GM12878 (cell line): ENCODE measurements at regions not wholly inside any gene's neighbourhood (a gene's known extent, or its start where the extent isn't known, plus 50 kb on each side); places are given as distances from the start of the nearest gene placed in this dataset.

Experiments
- BHLHE40 ChIP-seq, 2 experiments: fragments of 450-650 bp in 1 of 2; IDR thresholded peaks; 2 replicates each; pipeline ENCODE4 v1.6.1; 2011 to 2017; ENCODE audit warnings: low read depth in 2 of 2, borderline replicate concordance in 1 of 2, improper control_type of control experiment in 1 of 2, low read length in 1 of 2, mild to moderate bottlenecking in 1 of 2
- CREB1 ChIP-seq: IDR thresholded peaks from 2 replicates; pipeline ENCODE4 v1.6.1; 2012; ENCODE audit warnings: low read depth, mild to moderate bottlenecking, inconsistent platforms
- EZH2 ChIP-seq: IDR thresholded peaks from 2 replicates; pipeline ENCODE4 v1.6.1; 2012; ENCODE audit warnings: low read depth, mild to moderate bottlenecking, control low read depth, inconsistent platforms, low read length, borderline replicate concordance; ENCODE audit not compliant: control insufficient read depth
- HDGF ChIP-seq: fragments of 450-650 bp; IDR thresholded peaks from 2 replicates; pipeline ENCODE4 v1.6.1; 2016; ENCODE audit warnings: antibody characterized with exemption
- KAT2A ChIP-seq: conservative IDR thresholded peaks from 2 replicates; pipeline ENCODE4 v1.6.1; 2011; ENCODE audit warnings: low read depth, low read length; ENCODE audit not compliant: control insufficient read depth
- KDM1A ChIP-seq: fragments of 200-600 bp; sonication (generic); IDR thresholded peaks from 2 replicates; pipeline ENCODE4 v1.6.1; 2016; ENCODE audit warnings: borderline replicate concordance
- MTA2 ChIP-seq: fragments of 450-650 bp; IDR thresholded peaks from 2 replicates; pipeline ENCODE4 v1.6.1; 2016; ENCODE audit warnings: low read depth, mild to moderate bottlenecking, moderate library complexity
- MTA3 ChIP-seq: IDR thresholded peaks from 2 replicates; pipeline ENCODE4 v1.6.1; 2012; ENCODE audit warnings: low read length, inconsistent platforms, borderline replicate concordance
- NR2C2 ChIP-seq: IDR thresholded peaks from 2 replicates; pipeline ENCODE4 v1.6.1; 2011; ENCODE audit warnings: borderline replicate concordance, low read depth; ENCODE audit not compliant: control insufficient read depth, insufficient read length
- PBX3 ChIP-seq: IDR thresholded peaks from 2 replicates; pipeline ENCODE4 v1.6.1; 2011; ENCODE audit warnings: mild to moderate bottlenecking, low read depth, low read length, moderate library complexity; ENCODE audit not compliant: insufficient replicate concordance
- RAD51 ChIP-seq: fragments of 450-650 bp; IDR thresholded peaks from 2 replicates; pipeline ENCODE4 v1.6.1; 2016; ENCODE audit warnings: moderate library complexity, mild to moderate bottlenecking, inconsistent platforms
- RCOR1 ChIP-seq: conservative IDR thresholded peaks from 2 replicates; pipeline ENCODE4 v1.6.1; 2012; ENCODE audit warnings: low read depth, low read length, improper control_type of control experiment
- RFX5 ChIP-seq: IDR thresholded peaks from 2 replicates; pipeline ENCODE4 v1.6.1; 2011; ENCODE audit warnings: low read depth, low read length, improper control_type of control experiment
- SMAD1 ChIP-seq: fragments of 450-650 bp; IDR thresholded peaks from 2 replicates; pipeline ENCODE4 v1.6.1; 2018; ENCODE audit warnings: mild to moderate bottlenecking, low read depth; ENCODE audit not compliant: partially characterized antibody
- SMAD5 ChIP-seq: IDR thresholded peaks from 2 replicates; pipeline ENCODE4 v1.6.1; 2016; ENCODE audit warnings: antibody characterized with exemption, low read depth
- SREBF1 ChIP-seq: IDR thresholded peaks from 2 replicates; pipeline ENCODE4 v1.6.1; 2012; ENCODE audit warnings: mild to moderate bottlenecking, low read length
- SUZ12 ChIP-seq: fragments of 200-600 bp; sonication (generic); IDR thresholded peaks from one replicate; pipeline ENCODE4 v1.6.1; 2018; ENCODE audit warnings: antibody characterized with exemption, mild to moderate bottlenecking; ENCODE audit not compliant: unreplicated experiment
- TBL1XR1 ChIP-seq: IDR thresholded peaks from 2 replicates; pipeline ENCODE4 v1.6.1; 2012; ENCODE audit warnings: low read depth, low read length, improper control_type of control experiment
- ZBTB40 ChIP-seq: fragments of 450-650 bp; IDR thresholded peaks from 2 replicates; pipeline ENCODE4 v1.6.1; 2016; ENCODE audit warnings: mild to moderate bottlenecking, moderate library complexity, borderline replicate concordance
- TF ChIP-seq, protein P1 (sequence below): IDR thresholded peaks from 2 replicates; pipeline ENCODE4 v1.6.1; 2012; ENCODE audit warnings: low read depth, low read length, improper control_type of control experiment
- TF ChIP-seq, protein P2 (sequence below): fragments of 450-650 bp; formaldehyde crosslinking; IDR thresholded peaks from 2 replicates; pipeline ENCODE4 v1.4.0; 2022; ENCODE audit warnings: mild to moderate bottlenecking, moderate library complexity
- TF ChIP-seq, protein P3 (sequence below): IDR thresholded peaks from 2 replicates; pipeline ENCODE4 v1.6.1; 2012; ENCODE audit warnings: low read depth, low read length, improper control_type of control experiment

GRCh38 chr2:122704109-122704563, 948.7 kb downstream of the TSN start (continued):
- TF ChIP-seq, protein P1, sequence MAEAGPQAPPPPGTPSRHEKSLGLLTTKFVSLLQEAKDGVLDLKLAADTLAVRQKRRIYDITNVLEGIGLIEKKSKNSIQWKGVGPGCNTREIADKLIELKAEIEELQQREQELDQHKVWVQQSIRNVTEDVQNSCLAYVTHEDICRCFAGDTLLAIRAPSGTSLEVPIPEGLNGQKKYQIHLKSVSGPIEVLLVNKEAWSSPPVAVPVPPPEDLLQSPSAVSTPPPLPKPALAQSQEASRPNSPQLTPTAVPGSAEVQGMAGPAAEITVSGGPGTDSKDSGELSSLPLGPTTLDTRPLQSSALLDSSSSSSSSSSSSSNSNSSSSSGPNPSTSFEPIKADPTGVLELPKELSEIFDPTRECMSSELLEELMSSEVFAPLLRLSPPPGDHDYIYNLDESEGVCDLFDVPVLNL = no peak
- no peak; the same call in none of the 2 replicates for TF ChIP-seq TBL1XR1
- no peak for TF ChIP-seq RCOR1
- TF ChIP-seq CREB1 = peak; percentile 49; the same call in 1 of the 2 replicates
- TF ChIP-seq KAT2A = no peak
- TF ChIP-seq PBX3 = no peak
- TF ChIP-seq RFX5 = no peak
- no peak for TF ChIP-seq KDM1A
- peak; percentile 75 for TF ChIP-seq SMAD1
- TF ChIP-seq SMAD5 = no peak
- TF ChIP-seq, protein P2, sequence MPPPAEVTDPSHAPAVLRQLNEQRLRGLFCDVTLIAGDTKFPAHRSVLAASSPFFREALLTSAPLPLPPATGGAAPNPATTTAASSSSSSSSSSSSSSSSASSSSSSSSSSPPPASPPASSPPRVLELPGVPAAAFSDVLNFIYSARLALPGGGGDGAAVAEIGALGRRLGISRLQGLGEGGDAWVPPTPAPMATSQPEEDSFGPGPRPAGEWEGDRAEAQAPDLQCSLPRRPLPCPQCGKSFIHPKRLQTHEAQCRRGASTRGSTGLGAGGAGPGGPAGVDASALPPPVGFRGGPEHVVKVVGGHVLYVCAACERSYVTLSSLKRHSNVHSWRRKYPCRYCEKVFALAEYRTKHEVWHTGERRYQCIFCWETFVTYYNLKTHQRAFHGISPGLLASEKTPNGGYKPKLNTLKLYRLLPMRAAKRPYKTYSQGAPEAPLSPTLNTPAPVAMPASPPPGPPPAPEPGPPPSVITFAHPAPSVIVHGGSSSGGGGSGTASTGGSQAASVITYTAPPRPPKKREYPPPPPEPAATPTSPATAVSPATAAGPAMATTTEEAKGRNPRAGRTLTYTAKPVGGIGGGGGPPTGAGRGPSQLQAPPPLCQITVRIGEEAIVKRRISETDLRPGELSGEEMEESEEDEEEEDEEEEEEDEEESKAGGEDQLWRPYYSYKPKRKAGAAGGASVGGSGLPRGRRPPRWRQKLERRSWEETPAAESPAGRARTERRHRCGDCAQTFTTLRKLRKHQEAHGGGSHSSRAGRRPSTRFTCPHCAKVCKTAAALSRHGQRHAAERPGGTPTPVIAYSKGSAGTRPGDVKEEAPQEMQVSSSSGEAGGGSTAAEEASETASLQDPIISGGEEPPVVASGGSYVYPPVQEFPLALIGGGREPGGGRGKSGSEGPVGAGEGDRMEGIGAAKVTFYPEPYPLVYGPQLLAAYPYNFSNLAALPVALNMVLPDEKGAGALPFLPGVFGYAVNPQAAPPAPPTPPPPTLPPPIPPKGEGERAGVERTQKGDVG (CRISPR knock-in tag) = no peak
- TF ChIP-seq MTA3 = peak; percentile 90
- TF ChIP-seq SREBF1 = no peak
- no peak; the same call in 1 of the 2 replicates for TF ChIP-seq ZBTB40
- TF ChIP-seq RAD51 = no peak
- TF ChIP-seq, protein P3, sequence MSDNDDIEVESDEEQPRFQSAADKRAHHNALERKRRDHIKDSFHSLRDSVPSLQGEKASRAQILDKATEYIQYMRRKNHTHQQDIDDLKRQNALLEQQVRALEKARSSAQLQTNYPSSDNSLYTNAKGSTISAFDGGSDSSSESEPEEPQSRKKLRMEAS = no peak
- TF ChIP-seq SUZ12 = no peak
- no peak for TF ChIP-seq HDGF
- TF ChIP-seq NR2C2 = no peak
- peak in 1 of 2 experiments; percentile 55; a peak in 1 of 4 replicates for TF ChIP-seq BHLHE40 (IDR thresholded peaks at IDR 0.05; ENCODE audit: borderline replicate concordance in 1 of 2, low read depth in 2 of 2, low read length in 1 of 2)
- TF ChIP-seq MTA2 = peak; percentile 100
- no peak for TF ChIP-seq EZH2
